GM23338 (cell line): ENCODE measurements at regions not wholly inside any gene's neighbourhood (a gene's known extent, or its start where the extent isn't known, plus 50 kb on each side); places are given as distances from the start of the nearest gene placed in this dataset.

Source experiments
- ATAC-seq: fragments of 200-7000 bp; cut with Tn5 transposase; 3 replicates; pipeline ENCODE4 v1.9.1; 2020
- DNase-seq: peaks from one replicate; pipeline ENCODE4 v3.0.0-alpha.2; 2015; ENCODE audit warnings: low spot score
- H2AFZ ChIP-seq: fragments of 200-600 bp; sonication (generic); 2 replicates; pipeline ENCODE4 v1.8.0; 2016; ENCODE audit warnings: antibody characterized with exemption, mild to moderate bottlenecking, moderate library complexity
- H3F3A ChIP-seq: fragments of 200-600 bp; sonication (generic); replicated peaks from 2 replicates; pipeline ENCODE4 v1.8.0; 2017; ENCODE audit warnings: antibody characterized with exemption, mixed run types, low read depth
- H3K27ac ChIP-seq: fragments of 200-600 bp; sonication (generic); 2 replicates; pipeline ENCODE4 v1.6.1; 2016; ENCODE audit warnings: low read depth
- H3K27me3 ChIP-seq: fragments of 200-600 bp; sonication (generic); 2 replicates; pipeline ENCODE4 v1.8.0; 2016; ENCODE audit warnings: mild to moderate bottlenecking, mixed run types, moderate library complexity; ENCODE audit not compliant: insufficient read depth
- H3K36me3 ChIP-seq: fragments of 200-600 bp; sonication (generic); 2 replicates; pipeline ENCODE4 v1.8.0; 2016; ENCODE audit warnings: mild to moderate bottlenecking; ENCODE audit not compliant: insufficient read depth
- H3K4me1 ChIP-seq: fragments of 200-600 bp; sonication (generic); 2 replicates; pipeline ENCODE4 v1.8.0; 2016; ENCODE audit warnings: mild to moderate bottlenecking, moderate library complexity; ENCODE audit not compliant: insufficient read depth
- H3K4me2 ChIP-seq: fragments of 200-600 bp; sonication (generic); 2 replicates; pipeline ENCODE4 v1.7.1; 2017; ENCODE audit warnings: mixed run types
- H3K4me3 ChIP-seq: fragments of 200-600 bp; sonication (generic); 2 replicates; pipeline ENCODE4 v1.6.1; 2016; ENCODE audit warnings: mixed run types
- H3K79me2 ChIP-seq: fragments of 200-600 bp; sonication (generic); replicated peaks from 2 replicates; pipeline ENCODE4 v1.8.0; 2017; ENCODE audit warnings: mild to moderate bottlenecking; ENCODE audit not compliant: insufficient read depth
- H3K9me2 ChIP-seq: fragments of 200-600 bp; sonication (generic); 2 replicates; pipeline ENCODE4 v1.8.0; 2017; ENCODE audit not compliant: insufficient read depth
- H4K20me1 ChIP-seq: fragments of 200-600 bp; sonication (generic); replicated peaks from 2 replicates; pipeline ENCODE4 v1.8.0; 2017; ENCODE audit warnings: mild to moderate bottlenecking; ENCODE audit not compliant: insufficient read depth
- H3K27ac Mint-ChIP-seq: 2 replicates; pipeline ENCODE4 v1.8.0; 2020; ENCODE audit warnings: inconsistent platforms, mild to moderate bottlenecking, moderate library complexity, mixed read lengths
- H3K27me3 Mint-ChIP-seq: 3 replicates; pipeline ENCODE4 v1.8.0; 2022; ENCODE audit warnings: low read depth, mild to moderate bottlenecking, moderate library complexity, mixed read lengths, inconsistent platforms; ENCODE audit not compliant: insufficient read depth, poor library complexity
- H3K36me3 Mint-ChIP-seq: 3 replicates; pipeline ENCODE4 v1.8.0; 2021; ENCODE audit warnings: low read depth, mild to moderate bottlenecking, inconsistent platforms, moderate library complexity, mixed read lengths
- H3K4me1 Mint-ChIP-seq: 3 replicates; pipeline ENCODE4 v1.8.0; 2020; ENCODE audit warnings: mild to moderate bottlenecking, inconsistent platforms, mixed read lengths
- H3K4me3 Mint-ChIP-seq: 3 replicates; pipeline ENCODE4 v1.8.0; 2021; ENCODE audit warnings: moderate library complexity, mild to moderate bottlenecking, inconsistent platforms, mixed read lengths
- H3K9me3 Mint-ChIP-seq: 3 replicates; pipeline ENCODE4 v1.8.0; 2020; ENCODE audit warnings: moderate library complexity, mild to moderate bottlenecking, inconsistent platforms, mixed read lengths
- CTCF ChIP-seq, 2 experiments: fragments of 200-600 bp in 1 of 2; sonication (generic) in 1 of 2; conservative IDR thresholded peaks; 2 replicates each; pipeline versions ENCODE4 v1.5.1 to v1.6.1; 2016 to 2017; ENCODE audit warnings: antibody characterized with exemption in 2 of 2, low read depth in 2 of 2, mild to moderate bottlenecking in 2 of 2, moderate library complexity in 1 of 2
- ETS1 ChIP-seq: IDR thresholded peaks from 2 replicates; pipeline ENCODE4 v1.6.1; 2016; ENCODE audit warnings: antibody characterized with exemption
- EZH2 ChIP-seq: fragments of 200-600 bp; sonication (generic); IDR thresholded peaks from one replicate; pipeline ENCODE4 v1.8.0; 2017; ENCODE audit warnings: antibody characterized with exemption, mild to moderate bottlenecking, low read depth; ENCODE audit not compliant: unreplicated experiment
- EZH2phosphoT487 ChIP-seq: fragments of 200-600 bp; sonication (generic); IDR thresholded peaks from one replicate; pipeline ENCODE4 v1.8.1; 2018; ENCODE audit warnings: antibody characterized with exemption; ENCODE audit not compliant: unreplicated experiment
- JUNB ChIP-seq: IDR thresholded peaks from one replicate; pipeline ENCODE4 v1.6.1; 2016; ENCODE audit warnings: antibody characterized with exemption; ENCODE audit not compliant: unreplicated experiment
- POLR2AphosphoS5 ChIP-seq: IDR thresholded peaks from 2 replicates; pipeline ENCODE4 v1.6.1; 2016; ENCODE audit warnings: antibody characterized with exemption, low read depth
- STAT1 ChIP-seq: IDR thresholded peaks from one replicate; pipeline ENCODE4 v1.6.1; 2016; ENCODE audit warnings: antibody characterized with exemption; ENCODE audit not compliant: unreplicated experiment
- ZNF114 ChIP-seq: fragments of 250-450 bp; sonication (Bioruptor Pico); IDR thresholded peaks from 2 replicates; pipeline ENCODE4 v1.5.0; 2020; ENCODE audit warnings: mild to moderate bottlenecking, moderate library complexity

GRCh38 chr4:189261475-189261874, 679.2 kb upstream of the FRG1 start:
- no peaks in the 10 kb centered on the region for H3K27me3 ChIP-seq
- no peak overlapping the region for H3K27ac ChIP-seq
- Mint-ChIP-seq H3K36me3 (peaks cover 10% of the 10 kb centered on the region; the same call in 2 of the 3 replicates), H3K4me1 (peaks cover 2% of the 10 kb centered on the region; the same call in 1 of the 3 replicates), H3K9me3 (peaks cover 25% of the 10 kb centered on the region), H3K27me3 (peaks cover 2% of the 10 kb centered on the region), H3K4me3 (no peak overlapping the region), H3K27ac (no peak overlapping the region)
- 0 out of 2 replicates have a peak, but pooled peaks cover 3% of the 10 kb centered on the region for H3K36me3 ChIP-seq
- no peaks in the 10 kb centered on the region for H3K9me2 ChIP-seq
- DNase-seq: no peak
- H3K79me2 ChIP-seq: no peaks in the 10 kb centered on the region
- H2AFZ ChIP-seq: no peak overlapping the region
- no peaks in the 10 kb centered on the region for H3F3A ChIP-seq
- no peaks in the 10 kb centered on the region for H3K4me1 ChIP-seq
- H3K4me3 ChIP-seq: no peak overlapping the region
- no peak for TF ChIP-seq STAT1
- TF ChIP-seq EZH2: no peak
- TF ChIP-seq JUNB: no peak
- no peak for TF ChIP-seq EZH2phosphoT487
- no peak for TF ChIP-seq ETS1
- ATAC-seq: no peak
- H4K20me1 ChIP-seq: no peaks in the 10 kb centered on the region
- H3K4me2 ChIP-seq: no peak overlapping the region

GRCh38 chr4:189265515-189265914, 675.2 kb upstream of the FRG1 start:
- Histone ChIP-seq H3K9me2 (no peaks in the 10 kb centered on the region), H4K20me1 (no peaks in the 10 kb centered on the region)
- peak; percentile 21 for DNase-seq

More at GRCh38 chr4:189265515-189265914, 675.2 kb upstream of the FRG1 start:
- H3K27ac ChIP-seq: no peak overlapping the region
- Mint-ChIP-seq H3K27me3 (peaks cover 4% of the 10 kb centered on the region), H3K4me3 (no peak overlapping the region), H3K27ac (no peak overlapping the region), H3K36me3 (peaks cover 10% of the 10 kb centered on the region; the same call in 2 of the 3 replicates), H3K4me1 (no peaks in the 10 kb centered on the region; the same call in 2 of the 3 replicates), H3K9me3 (peaks cover 23% of the 10 kb centered on the region)
- H3K36me3 ChIP-seq: 0 out of 2 replicates have a peak, but pooled peaks cover 3% of the 10 kb centered on the region
- 0 out of 3 replicates have a peak, but pooled peaks have one; percentile 26 for ATAC-seq
- TF ChIP-seq STAT1 (no peak), EZH2 (no peak), CTCF (conservative IDR thresholded peaks at IDR 0.05; ENCODE audit: low read depth in 2 of 2) (peak; percentile 10 to 36; a peak in 1 of 4 replicates), ZNF114 (CRISPR knock-in tag) (no peak), JUNB (no peak), POLR2AphosphoS5 (no peak)
- H3F3A ChIP-seq: no peaks in the 10 kb centered on the region
- H3K27me3 ChIP-seq: no peaks in the 10 kb centered on the region
- no peak overlapping the region for H3K4me3 ChIP-seq
- no peak overlapping the region for H3K4me2 ChIP-seq
- no peak overlapping the region for H2AFZ ChIP-seq
- no peaks in the 10 kb centered on the region for H3K79me2 ChIP-seq
- H3K4me1 ChIP-seq: no peaks in the 10 kb centered on the region
